DND-41 (cell line): ENCODE measurements at regions not wholly inside any gene's neighbourhood (a gene's known extent, or its start where the extent isn't known, plus 50 kb on each side); places are given as distances from the start of the nearest gene placed in this dataset.

Experiments used
- EZH2 ChIP-seq: IDR thresholded peaks from 3 replicates; pipeline ENCODE4 v1.6.1; 2012; ENCODE audit warnings: borderline replicate concordance, low read depth, mild to moderate bottlenecking, moderate library complexity, low read length, inconsistent platforms; ENCODE audit not compliant: severe bottlenecking
- TF ChIP-seq, protein P1 (sequence below): IDR thresholded peaks from 2 replicates; pipeline ENCODE4 v1.5.1; 2012; ENCODE audit warnings: borderline replicate concordance, low read length, moderate library complexity, mild to moderate bottlenecking; ENCODE audit not compliant: poor library complexity, severe bottlenecking; ENCODE audit errors: extremely low read depth

DNA sequence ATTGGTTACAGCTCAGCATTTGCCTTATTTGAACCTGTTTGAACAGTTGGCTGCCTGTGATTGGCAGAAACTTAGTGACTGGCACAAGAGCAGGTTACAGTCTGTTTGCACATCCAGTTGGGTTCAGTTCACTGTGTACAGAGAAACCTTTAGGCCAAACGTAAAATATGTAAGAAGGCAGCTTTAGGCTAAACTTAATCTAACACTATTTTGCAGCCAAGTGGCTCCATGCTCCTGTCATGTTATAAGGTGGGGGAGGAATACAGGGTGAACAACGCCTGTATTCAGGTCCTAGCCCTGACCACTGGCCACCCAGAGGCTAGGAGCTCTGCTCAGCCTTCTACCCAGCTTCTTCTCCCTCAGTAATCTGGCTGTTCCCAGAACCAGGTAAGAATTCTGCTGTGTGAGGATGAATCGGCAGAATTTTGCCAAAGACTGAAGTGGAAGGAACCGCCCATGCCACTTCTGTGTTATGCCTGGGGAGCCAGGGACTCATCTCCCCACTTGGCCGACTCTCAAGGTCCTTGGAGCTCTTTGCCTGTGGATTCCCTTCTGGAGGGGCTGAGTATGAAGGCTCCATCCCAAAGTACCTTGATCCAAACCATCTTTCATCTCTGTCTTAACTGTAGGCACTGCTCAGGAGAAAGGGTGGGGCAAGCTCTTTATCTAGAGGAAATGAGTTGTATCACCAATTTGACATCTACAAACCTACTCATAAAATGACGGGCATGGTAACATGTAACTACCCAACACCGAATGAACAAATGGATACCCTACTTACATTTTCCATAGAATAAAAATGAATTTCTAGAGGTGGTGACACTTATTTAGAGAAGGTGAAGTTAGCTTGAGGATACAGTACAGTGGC lies 164.4 kb upstream of the NAMPT start:
- TF ChIP-seq, protein P1, sequence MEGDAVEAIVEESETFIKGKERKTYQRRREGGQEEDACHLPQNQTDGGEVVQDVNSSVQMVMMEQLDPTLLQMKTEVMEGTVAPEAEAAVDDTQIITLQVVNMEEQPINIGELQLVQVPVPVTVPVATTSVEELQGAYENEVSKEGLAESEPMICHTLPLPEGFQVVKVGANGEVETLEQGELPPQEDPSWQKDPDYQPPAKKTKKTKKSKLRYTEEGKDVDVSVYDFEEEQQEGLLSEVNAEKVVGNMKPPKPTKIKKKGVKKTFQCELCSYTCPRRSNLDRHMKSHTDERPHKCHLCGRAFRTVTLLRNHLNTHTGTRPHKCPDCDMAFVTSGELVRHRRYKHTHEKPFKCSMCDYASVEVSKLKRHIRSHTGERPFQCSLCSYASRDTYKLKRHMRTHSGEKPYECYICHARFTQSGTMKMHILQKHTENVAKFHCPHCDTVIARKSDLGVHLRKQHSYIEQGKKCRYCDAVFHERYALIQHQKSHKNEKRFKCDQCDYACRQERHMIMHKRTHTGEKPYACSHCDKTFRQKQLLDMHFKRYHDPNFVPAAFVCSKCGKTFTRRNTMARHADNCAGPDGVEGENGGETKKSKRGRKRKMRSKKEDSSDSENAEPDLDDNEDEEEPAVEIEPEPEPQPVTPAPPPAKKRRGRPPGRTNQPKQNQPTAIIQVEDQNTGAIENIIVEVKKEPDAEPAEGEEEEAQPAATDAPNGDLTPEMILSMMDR, result no peak
- TF ChIP-seq EZH2, result no peak
